ENCODE measurements at regions not wholly inside any gene's neighbourhood (a gene's known extent, or its start where the extent isn't known, plus 50 kb on each side); places are given as distances from the start of the nearest gene placed in this dataset.

DNA sequence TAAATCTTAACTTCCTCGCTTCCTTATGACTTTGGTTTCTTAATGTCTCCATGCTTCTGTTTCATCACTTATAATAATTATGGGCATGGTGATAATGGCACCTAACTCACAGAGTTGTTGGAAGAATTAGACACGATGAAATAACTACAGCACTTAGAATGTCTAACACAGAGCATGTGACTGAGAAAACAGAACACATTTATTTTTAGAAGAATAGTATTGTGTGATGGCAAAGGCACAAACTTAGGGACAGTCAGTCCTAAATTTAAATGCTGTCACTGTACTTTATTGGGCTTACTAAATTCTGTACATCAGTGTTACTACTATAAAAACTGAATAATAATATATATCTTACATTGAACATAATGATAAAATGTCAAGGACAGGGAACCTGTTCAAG is 391.1 kb upstream of the JAG1 start:
- Histone ChIP-seq H3K18ac (ENCODE audit: low read length) (no peak overlapping the region), H3K4me1 (ENCODE audit: control insufficient read depth in 2 of 2, insufficient read depth in 1 of 2, low read depth in 1 of 2, low read length in 2 of 2) (peaks cover 0 to 2% of the 10 kb centered on the region in 2 donors), H2AK5ac (ENCODE audit: low read depth, low read length) (no peak overlapping the region), H3K4me2 (ENCODE audit: insufficient read depth, low read length, poor library complexity, severe bottlenecking) (no peak overlapping the region), H2AFZ (ENCODE audit: low read length) (no peak overlapping the region), H3K4me3 (ENCODE audit: low read length in 2 of 2) (no peak overlapping the region), H2BK15ac (ENCODE audit: low read length) (no peak overlapping the region), H3K27me3 (ENCODE audit: control insufficient read depth in 3 of 3, insufficient read depth in 3 of 3, low read depth in 1 of 3, low read length in 3 of 3) (no peaks in the 10 kb centered on the region), H3K79me1 (ENCODE audit: low read depth, low read length) (no peaks in the 10 kb centered on the region), H2BK12ac (ENCODE audit: low read length) (no peak overlapping the region), H3K36me3 (replicated peaks in 1 of 2; ENCODE audit: control insufficient read depth in 2 of 2, insufficient read depth in 2 of 2, low read length in 2 of 2) (no peaks in the 10 kb centered on the region), H3K23ac (ENCODE audit: low read depth, low read length, poor library complexity) (no peak overlapping the region), H2BK120ac (ENCODE audit: low read depth, low read length) (no peak overlapping the region), H3K14ac (ENCODE audit: low read length) (no peak overlapping the region), H4K91ac (ENCODE audit: low read depth, low read length, poor library complexity) (no peak overlapping the region), H3K27ac (replicated peaks; ENCODE audit: low read length) (no peak overlapping the region), H3K9ac (ENCODE audit: low read depth, low read length, poor library complexity) (no peak overlapping the region), H3K9me3 (replicated peaks in 1 of 2; ENCODE audit: control insufficient read depth in 2 of 2, insufficient read depth in 1 of 2, low read depth in 1 of 2, low read length in 2 of 2) (no peaks in the 10 kb centered on the region), H3K4ac (ENCODE audit: low read length) (no peak overlapping the region), H2BK5ac (ENCODE audit: low read length) (no peak overlapping the region), H4K8ac (ENCODE audit: low read depth, low read length) (no peak overlapping the region)
- no CpG with 5 or more reads among the region's 2 CpGs for WGBS, 2 donors (ENCODE audit: extremely low coverage in 2 of 2, insufficient read length in 2 of 2, insufficient replicate concordance in 1 of 2)
- DNase-seq (ENCODE audit: low spot score), result no peak

GRCh38 chr20:11067359-11067758 is 393.6 kb upstream of the JAG1 start:
- no peak overlapping the region for H3K14ac ChIP-seq (ENCODE audit: low read length)
- H2BK15ac ChIP-seq (ENCODE audit: low read length), result no peak overlapping the region
- no peaks in the 10 kb centered on the region for H3K27me3 ChIP-seq (ENCODE audit: control insufficient read depth in 3 of 3, insufficient read depth in 3 of 3, low read depth in 1 of 3, low read length in 3 of 3)
- H4K8ac ChIP-seq (ENCODE audit: low read depth, low read length), result no peak overlapping the region
- H3K4me1 ChIP-seq (ENCODE audit: control insufficient read depth in 2 of 2, insufficient read depth in 1 of 2, low read depth in 1 of 2, low read length in 2 of 2), result peaks cover 0 to 2% of the 10 kb centered on the region in 2 donors
- H3K9me3 ChIP-seq (replicated peaks in 1 of 2; ENCODE audit: control insufficient read depth in 2 of 2, insufficient read depth in 1 of 2, low read depth in 1 of 2, low read length in 2 of 2), result no peaks in the 10 kb centered on the region
- no peak overlapping the region for H3K4ac ChIP-seq (ENCODE audit: low read length)
- H3K27ac ChIP-seq (replicated peaks; ENCODE audit: low read length), result no peak overlapping the region
- no peak overlapping the region for H2AK5ac ChIP-seq (ENCODE audit: low read depth, low read length)
- H3K9ac ChIP-seq (ENCODE audit: low read depth, low read length, poor library complexity), result no peak overlapping the region
- no peak for DNase-seq (ENCODE audit: low spot score)
- H3K23ac ChIP-seq (ENCODE audit: low read depth, low read length, poor library complexity), result no peak overlapping the region
- no peaks in the 10 kb centered on the region for H3K36me3 ChIP-seq (replicated peaks in 1 of 2; ENCODE audit: control insufficient read depth in 2 of 2, insufficient read depth in 2 of 2, low read length in 2 of 2)
- no peak overlapping the region for H2BK5ac ChIP-seq (ENCODE audit: low read length)
- no peak overlapping the region for H4K91ac ChIP-seq (ENCODE audit: low read depth, low read length, poor library complexity)
- WGBS, 2 donors (ENCODE audit: extremely low coverage in 2 of 2, insufficient read length in 2 of 2, insufficient replicate concordance in 1 of 2), result no CpG with 5 or more reads among the region's 1 CpG
- no peak overlapping the region for H2AFZ ChIP-seq (ENCODE audit: low read length)
- H2BK120ac ChIP-seq (ENCODE audit: low read depth, low read length), result no peak overlapping the region
- H3K18ac ChIP-seq (ENCODE audit: low read length), result no peak overlapping the region
- no peak overlapping the region for H2BK12ac ChIP-seq (ENCODE audit: low read length)
- H3K4me3 ChIP-seq (ENCODE audit: low read length in 2 of 2), result no peak overlapping the region
- no peaks in the 10 kb centered on the region for H3K79me1 ChIP-seq (ENCODE audit: low read depth, low read length)
- no peak overlapping the region for H3K4me2 ChIP-seq (ENCODE audit: insufficient read depth, low read length, poor library complexity, severe bottlenecking)

DNA sequence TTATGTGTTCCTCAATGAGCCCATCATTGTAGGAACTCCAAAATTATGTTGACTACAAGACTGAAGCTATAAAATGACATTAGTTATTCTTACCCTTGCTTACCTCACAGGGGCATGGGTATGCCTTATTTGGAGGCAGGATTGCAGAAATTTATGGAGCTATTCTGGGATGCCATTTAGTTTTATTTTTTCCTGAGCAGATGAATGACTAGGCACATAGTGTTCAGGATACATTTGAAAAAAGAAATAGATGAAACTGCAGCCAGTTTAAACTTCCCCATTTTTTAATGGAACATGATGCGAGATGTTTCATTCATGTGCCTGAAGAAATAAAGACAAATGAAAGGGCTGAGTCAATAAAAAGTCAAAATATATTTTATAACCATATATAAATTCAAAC is 399.2 kb upstream of the JAG1 start:
- no peak overlapping the region for H3K23ac ChIP-seq (ENCODE audit: low read depth, low read length, poor library complexity)
- H2BK12ac ChIP-seq (ENCODE audit: low read length), result no peak overlapping the region
- H2BK120ac ChIP-seq (ENCODE audit: low read depth, low read length), result no peak overlapping the region
- no peak overlapping the region for H4K91ac ChIP-seq (ENCODE audit: low read depth, low read length, poor library complexity)
- no peak overlapping the region for H2BK15ac ChIP-seq (ENCODE audit: low read length)
- no peak for DNase-seq (ENCODE audit: low spot score)
- no peak overlapping the region for H2AK5ac ChIP-seq (ENCODE audit: low read depth, low read length)
- no peak overlapping the region for H2AFZ ChIP-seq (ENCODE audit: low read length)
- H3K9me3 ChIP-seq (replicated peaks in 1 of 2; ENCODE audit: control insufficient read depth in 2 of 2, insufficient read depth in 1 of 2, low read depth in 1 of 2, low read length in 2 of 2), result no peaks in the 10 kb centered on the region
- H3K9ac ChIP-seq (ENCODE audit: low read depth, low read length, poor library complexity), result no peak overlapping the region
- no peak overlapping the region for H3K18ac ChIP-seq (ENCODE audit: low read length)
- H4K8ac ChIP-seq (ENCODE audit: low read depth, low read length), result no peak overlapping the region
- WGBS, 2 donors (ENCODE audit: extremely low coverage in 2 of 2, insufficient read length in 2 of 2, insufficient replicate concordance in 1 of 2), result no CpG with 5 or more reads among the region's 1 CpG
- H3K4ac ChIP-seq (ENCODE audit: low read length), result no peak overlapping the region
- no peak overlapping the region for H3K4me2 ChIP-seq (ENCODE audit: insufficient read depth, low read length, poor library complexity, severe bottlenecking)
- H3K27me3 ChIP-seq (ENCODE audit: control insufficient read depth in 3 of 3, insufficient read depth in 3 of 3, low read depth in 1 of 3, low read length in 3 of 3), result no peaks in the 10 kb centered on the region
- no peak overlapping the region for H3K14ac ChIP-seq (ENCODE audit: low read length)
- H3K4me1 ChIP-seq (ENCODE audit: control insufficient read depth in 2 of 2, insufficient read depth in 1 of 2, low read depth in 1 of 2, low read length in 2 of 2), result peaks cover 0 to under 1% of the 10 kb centered on the region in 2 donors
- H2BK5ac ChIP-seq (ENCODE audit: low read length), result no peak overlapping the region
- no peak overlapping the region for H3K4me3 ChIP-seq (ENCODE audit: low read length in 2 of 2)
- no peak overlapping the region for H3K27ac ChIP-seq (replicated peaks; ENCODE audit: low read length)
- no peaks in the 10 kb centered on the region for H3K36me3 ChIP-seq (replicated peaks in 1 of 2; ENCODE audit: control insufficient read depth in 2 of 2, insufficient read depth in 2 of 2, low read length in 2 of 2)
- no peaks in the 10 kb centered on the region for H3K79me1 ChIP-seq (ENCODE audit: low read depth, low read length)

GRCh38 chr20:11076434-11077105 is 402.8 kb upstream of the JAG1 start:
- H2AFZ ChIP-seq (ENCODE audit: low read length), result peak overlapping the region; percentile 65
- no peak overlapping the region for H2BK12ac ChIP-seq (ENCODE audit: low read length)
- no peak overlapping the region for H2AK5ac ChIP-seq (ENCODE audit: low read depth, low read length)
- no peak overlapping the region for H3K4ac ChIP-seq (ENCODE audit: low read length)
- H4K91ac ChIP-seq (ENCODE audit: low read depth, low read length, poor library complexity), result no peak overlapping the region
- no peak overlapping the region for H2BK15ac ChIP-seq (ENCODE audit: low read length)
- no peaks in the 10 kb centered on the region for H3K36me3 ChIP-seq (replicated peaks in 1 of 2; ENCODE audit: control insufficient read depth in 2 of 2, insufficient read depth in 2 of 2, low read length in 2 of 2)
- H3K27me3 ChIP-seq (ENCODE audit: control insufficient read depth in 3 of 3, insufficient read depth in 3 of 3, low read depth in 1 of 3, low read length in 3 of 3), result no peaks in the 10 kb centered on the region
- H3K9ac ChIP-seq (ENCODE audit: low read depth, low read length, poor library complexity), result no peak overlapping the region
- WGBS, 2 donors (ENCODE audit: extremely low coverage in 2 of 2, insufficient read length in 2 of 2, insufficient replicate concordance in 1 of 2), result no CpG with 5 or more reads among the region's 10 CpGs
- no peak overlapping the region for H3K4me2 ChIP-seq (ENCODE audit: insufficient read depth, low read length, poor library complexity, severe bottlenecking)
- peaks cover 0 to 2% of the 10 kb centered on the region in 2 donors for H3K4me1 ChIP-seq (ENCODE audit: control insufficient read depth in 2 of 2, insufficient read depth in 1 of 2, low read depth in 1 of 2, low read length in 2 of 2)
- no peak overlapping the region for H3K18ac ChIP-seq (ENCODE audit: low read length)
- H3K79me1 ChIP-seq (ENCODE audit: low read depth, low read length), result no peaks in the 10 kb centered on the region
- no peak overlapping the region for H2BK5ac ChIP-seq (ENCODE audit: low read length)
- H3K4me3 ChIP-seq (ENCODE audit: low read length in 2 of 2), result no peak overlapping the region
- no peak overlapping the region for H3K14ac ChIP-seq (ENCODE audit: low read length)
- H2BK120ac ChIP-seq (ENCODE audit: low read depth, low read length), result no peak overlapping the region
- no peak for DNase-seq (ENCODE audit: low spot score)
- H3K23ac ChIP-seq (ENCODE audit: low read depth, low read length, poor library complexity), result no peak overlapping the region
- no peak overlapping the region for H3K27ac ChIP-seq (replicated peaks; ENCODE audit: low read length)
- no peaks in the 10 kb centered on the region for H3K9me3 ChIP-seq (replicated peaks in 1 of 2; ENCODE audit: control insufficient read depth in 2 of 2, insufficient read depth in 1 of 2, low read depth in 1 of 2, low read length in 2 of 2)
- no peak overlapping the region for H4K8ac ChIP-seq (ENCODE audit: low read depth, low read length)

Measured in neuronal stem cell (in vitro differentiated cells).